Inferior parietal cortex (tissue), 1 donor: ENCODE measurements at regions not wholly inside any gene's neighbourhood (a gene's known extent, or its start where the extent isn't known, plus 50 kb on each side); places are given as distances from the start of the nearest gene placed in this dataset.

ENCODE experiments used
- DNase-seq: peaks from one replicate; pipeline ENCODE4 v3.0.0-alpha.2; 2016; ENCODE audit errors: extremely low spot score

DNA sequence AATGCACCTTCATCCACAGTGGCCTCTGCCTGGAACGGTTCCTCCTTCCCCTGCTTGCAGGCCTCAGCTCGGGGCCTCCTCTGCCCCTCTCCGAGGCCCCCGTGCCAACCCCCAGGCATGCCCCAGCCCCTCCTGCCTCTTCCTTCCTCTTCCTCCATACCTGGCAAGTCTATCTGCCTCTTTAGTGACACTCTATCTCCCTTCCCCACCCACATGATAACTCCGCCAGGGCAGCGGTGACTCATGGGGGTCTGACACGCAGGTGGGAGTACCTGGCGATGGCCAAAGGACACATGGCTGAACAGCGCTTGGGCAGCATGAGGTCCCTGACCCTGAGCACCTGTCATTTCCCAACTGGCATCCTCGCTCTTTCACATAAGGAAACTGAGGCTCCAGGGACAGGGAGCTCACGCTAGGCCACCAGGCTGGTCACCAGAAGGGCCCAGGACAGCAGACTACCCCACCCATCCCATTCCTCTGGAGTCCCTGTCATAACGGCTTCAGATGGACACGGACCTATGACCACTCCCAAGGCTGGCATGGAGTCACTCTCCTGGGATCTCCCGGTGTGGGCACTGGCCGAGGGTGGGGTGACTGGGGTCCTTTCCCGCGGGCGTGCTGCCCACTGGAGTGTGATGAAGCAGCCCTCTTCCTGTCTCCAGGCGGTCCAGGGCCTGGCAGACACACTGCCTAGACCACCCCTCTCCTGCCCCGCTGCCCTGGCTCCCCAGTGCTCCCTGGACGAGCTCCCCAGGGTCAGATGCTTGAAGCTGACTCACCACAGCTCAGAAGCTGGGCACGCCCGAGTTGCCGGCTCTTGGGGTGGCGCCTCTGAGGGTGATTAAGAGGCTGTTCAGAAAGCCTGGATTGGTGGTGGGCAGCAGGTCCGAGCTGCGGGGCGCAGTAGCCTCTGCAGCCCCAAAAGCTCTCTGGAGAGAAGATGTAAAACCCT, 100.6 kb downstream of the ENGASE start:
- DNase-seq, result no peak

DNA sequence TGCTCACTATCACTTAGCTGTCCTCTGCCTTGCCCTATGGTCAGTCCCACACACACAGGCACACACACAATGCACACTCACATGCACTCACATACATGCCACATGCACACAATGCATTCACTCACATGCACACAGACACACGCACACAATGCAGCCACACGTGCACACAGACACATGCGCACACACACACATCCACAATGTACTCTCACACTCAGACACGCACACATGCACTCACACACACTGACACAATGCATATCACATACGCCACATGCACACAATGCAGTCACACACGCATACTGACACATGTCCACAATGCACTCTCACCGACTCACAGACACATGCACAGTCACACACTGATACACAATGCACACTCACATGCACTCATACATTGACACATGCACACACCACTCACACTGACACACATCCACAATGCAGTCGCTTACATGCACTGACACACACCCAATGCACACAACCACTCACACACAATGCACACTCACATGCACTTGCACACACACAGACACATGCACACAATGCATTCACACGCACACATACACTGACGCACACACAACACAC, 99.7 kb downstream of the ENGASE start:
- DNase-seq, result no peak

GRCh38 chr17:79171188-79171587, 96.6 kb downstream of the ENGASE start:
- DNase-seq, result no peak

- no peak for DNase-seq
Observed at GRCh38 chr17:79169861-79170260, 95.2 kb downstream of the ENGASE start.

DNA sequence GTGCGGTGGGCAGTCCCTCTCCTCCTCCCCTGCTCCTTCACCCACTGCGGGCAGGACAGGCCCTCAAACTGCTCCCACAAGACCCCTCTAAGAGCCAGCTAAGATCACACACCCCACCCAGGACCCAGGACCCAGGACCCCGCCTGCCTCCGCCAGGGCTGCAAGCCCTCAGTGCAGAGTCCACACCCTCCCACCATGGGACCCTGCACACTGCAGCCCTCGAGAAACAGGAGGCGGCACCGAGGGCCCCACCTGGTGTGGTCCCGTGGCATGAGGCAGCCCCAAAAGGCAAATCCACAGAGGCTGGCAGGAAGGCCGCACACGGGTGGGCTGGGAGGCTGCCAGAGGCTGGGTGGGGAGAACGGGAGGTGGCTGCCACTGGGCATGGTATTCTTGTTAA, 94.7 kb downstream of the ENGASE start:
- no peak for DNase-seq

GRCh38 chr17:79168486-79169055, 93.9 kb downstream of the ENGASE start:
- no peak for DNase-seq

DNA sequence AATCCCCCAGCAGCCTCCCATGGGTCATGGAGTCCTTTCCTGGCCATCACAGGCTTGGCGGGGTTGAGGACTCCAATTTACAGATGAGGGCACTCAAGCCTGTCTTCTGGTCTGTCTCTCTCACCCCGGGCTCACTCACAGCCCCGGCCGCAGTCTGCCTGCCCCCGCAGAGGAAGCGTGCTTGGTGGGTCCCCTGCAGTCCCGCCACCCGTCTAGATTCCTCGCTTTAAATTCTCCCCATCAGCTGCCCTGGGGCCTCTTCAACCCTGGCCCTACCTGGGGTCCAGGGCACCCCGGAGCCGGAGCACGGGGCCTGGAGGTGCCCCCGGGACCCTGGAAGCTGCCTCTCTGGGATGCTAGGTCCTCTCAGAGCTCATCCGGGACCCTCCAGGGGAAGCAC, 92.9 kb downstream of the ENGASE start:
- no peak for DNase-seq

DNA sequence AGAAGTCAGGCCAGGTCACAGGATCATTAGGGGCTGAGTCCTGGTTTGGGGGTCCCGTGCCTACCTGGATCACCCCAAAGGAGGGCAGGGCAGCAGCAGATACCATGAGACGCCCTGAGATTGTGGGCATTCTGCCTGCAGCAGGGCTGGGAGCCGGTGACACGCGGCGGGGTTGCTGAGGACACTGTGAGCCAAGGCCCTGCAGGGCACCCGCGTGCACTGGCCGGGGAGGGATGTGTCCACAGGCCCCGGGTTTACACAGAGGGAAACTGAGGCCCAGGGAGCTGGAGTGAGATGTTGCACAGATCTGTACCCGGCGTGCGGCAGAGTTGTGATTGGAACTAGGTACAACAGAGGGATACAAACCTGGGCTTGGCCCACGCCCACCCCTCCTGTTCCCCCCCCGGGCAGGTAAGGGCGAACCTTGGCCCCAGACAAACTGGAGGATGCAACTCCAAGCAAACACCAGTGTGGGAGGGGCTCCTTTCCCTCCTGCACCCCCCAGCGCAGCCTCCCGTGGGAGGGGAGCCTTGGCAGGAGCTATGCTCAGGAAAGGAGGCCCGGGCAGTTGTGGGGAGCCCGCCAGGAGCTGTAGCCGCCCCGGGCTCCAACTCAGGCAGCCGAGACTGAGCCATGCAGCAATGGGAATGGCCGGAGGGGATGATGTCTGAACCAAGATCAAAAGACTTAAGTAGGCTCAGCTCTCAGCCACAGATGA, 91.3 kb downstream of the ENGASE start:
- DNase-seq, result no peak

- no peak for DNase-seq
Observed at GRCh38 chr17:79164913-79165695, 90.5 kb downstream of the ENGASE start.

GRCh38 chr17:79164408-79164807, 89.8 kb downstream of the ENGASE start:
- no peak for DNase-seq

- DNase-seq, result no peak
Observed at GRCh38 chr17:79163071-79163470, 88.4 kb downstream of the ENGASE start.

- no peak for DNase-seq
Observed at GRCh38 chr17:79162012-79162963, 87.7 kb downstream of the ENGASE start.

- DNase-seq, result no peak
Observed at GRCh38 chr17:79160980-79161636, 86.5 kb downstream of the ENGASE start.

DNA sequence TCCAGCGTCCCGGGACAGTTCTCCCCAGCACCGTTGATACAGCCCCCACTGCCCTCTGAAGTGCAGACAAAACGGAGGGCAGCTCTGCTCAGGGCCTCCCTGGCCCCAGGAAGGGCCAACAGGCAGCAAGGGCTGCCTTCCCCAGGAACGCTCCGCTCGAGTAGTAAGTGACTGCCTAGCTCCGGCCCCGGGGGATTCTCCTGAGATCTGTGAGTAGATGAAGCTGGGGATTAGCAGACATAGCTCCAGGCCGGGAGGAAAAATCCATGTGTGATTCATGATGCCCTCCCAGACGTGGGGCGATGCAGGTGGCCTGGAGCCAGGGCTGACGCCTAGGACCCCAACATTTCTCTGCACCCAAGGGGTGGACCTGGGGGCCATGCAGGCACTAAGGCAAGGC, 85.3 kb downstream of the ENGASE start:
- no peak for DNase-seq

DNA sequence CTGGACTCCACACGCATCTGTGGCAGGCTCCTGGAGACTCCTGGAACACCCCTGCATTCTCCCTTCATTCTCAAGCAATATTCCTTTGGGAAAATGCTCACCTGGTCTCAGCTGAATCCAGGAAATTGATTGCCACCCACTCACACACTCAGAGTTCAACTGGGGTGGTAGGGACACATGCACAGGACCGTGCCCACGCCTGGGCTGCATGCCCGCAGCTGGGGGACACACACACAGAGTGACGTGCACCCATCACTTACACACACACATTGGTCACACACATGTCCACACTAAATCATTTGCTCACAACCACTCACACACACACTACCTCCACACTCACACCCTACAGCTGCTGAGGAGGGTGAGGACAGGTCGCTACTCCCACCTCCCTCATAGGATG, 84.8 kb downstream of the ENGASE start:
- DNase-seq, result no peak

DNA sequence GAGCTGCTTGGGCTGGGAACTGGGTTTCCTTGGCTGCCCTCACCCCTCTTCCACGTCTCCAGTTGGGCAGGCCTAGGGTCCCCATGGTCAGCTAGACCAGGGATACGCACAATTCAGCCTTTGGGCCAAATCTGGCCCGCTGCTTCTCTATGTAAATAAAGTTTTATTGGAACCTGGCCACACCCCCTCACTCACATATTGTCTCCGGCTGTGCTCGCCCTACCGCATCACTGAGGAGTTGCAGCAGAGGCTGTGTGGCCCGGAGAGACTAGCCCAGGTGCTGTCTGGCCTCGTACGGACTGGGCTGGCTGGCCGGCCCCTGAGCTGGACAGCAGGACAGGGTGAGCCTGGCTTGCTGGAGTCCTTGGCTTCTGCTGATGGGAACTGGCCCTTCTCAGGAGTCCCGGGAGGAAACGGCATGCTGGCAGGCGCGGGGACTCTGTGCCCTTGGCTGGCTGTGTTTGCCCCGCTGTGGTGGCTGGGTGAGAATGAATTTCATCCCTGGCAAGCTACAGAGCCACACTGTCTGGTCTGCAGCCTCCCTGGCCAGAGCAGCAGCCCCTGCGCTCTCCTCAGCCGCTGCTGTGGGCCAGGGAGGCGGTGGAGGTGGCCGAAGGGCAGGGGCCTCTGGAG, 82.0 kb downstream of the ENGASE start:
- DNase-seq, result no peak

- no peak for DNase-seq
Observed at GRCh38 chr17:79155701-79156100, 81.1 kb downstream of the ENGASE start.

DNA sequence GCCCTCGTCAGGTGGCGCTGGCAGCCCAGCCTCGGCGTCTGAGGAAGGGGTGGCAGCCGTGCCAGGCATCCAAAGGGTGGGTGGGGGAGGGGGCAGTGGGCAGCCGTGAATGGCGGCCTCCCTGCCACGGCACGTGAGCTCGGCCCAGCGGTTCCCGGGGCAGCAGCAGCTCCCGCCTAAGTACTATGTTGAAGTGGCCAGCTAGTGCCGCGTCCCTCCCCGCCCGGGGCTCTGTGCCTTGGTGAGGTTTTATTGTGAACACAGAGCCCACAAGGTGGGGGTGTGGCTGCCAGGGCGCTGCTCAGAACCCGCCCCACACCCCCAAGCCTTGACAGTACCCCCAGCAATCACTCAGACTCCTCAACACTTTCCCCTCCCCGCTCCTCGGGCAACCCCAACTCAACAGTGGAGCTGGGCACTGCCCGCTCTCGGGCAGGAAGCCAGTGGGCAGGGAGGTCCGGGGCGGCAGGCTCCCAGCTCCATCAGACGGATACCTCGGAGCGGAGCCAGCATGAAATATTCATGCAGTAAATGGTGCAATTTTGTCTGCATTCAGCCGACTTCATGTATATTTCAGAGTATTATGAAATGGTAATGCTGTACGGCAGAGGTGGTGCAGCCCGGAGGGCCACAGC, 80.4 kb downstream of the ENGASE start:
- DNase-seq, result no peak

DNA sequence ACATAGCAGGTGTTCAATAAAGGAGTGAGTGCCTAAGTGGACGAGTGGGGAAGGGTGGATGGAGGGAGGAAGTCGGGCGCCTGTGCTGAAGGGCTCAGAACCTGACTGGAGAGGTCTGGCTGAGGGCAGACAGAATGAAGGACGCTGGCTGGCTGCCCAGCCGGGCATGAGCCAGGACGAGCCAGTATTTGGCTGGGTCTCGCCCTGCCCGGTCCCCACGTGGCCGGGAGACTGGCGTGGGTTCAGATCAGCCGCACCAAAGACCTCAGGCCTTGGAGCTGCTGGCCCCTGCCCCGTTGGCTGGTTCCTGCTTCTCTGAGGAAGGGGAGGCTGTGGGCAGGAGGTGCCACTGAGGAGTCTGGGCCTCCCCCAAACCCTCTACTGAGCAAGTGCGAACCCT, 79.8 kb downstream of the ENGASE start:
- DNase-seq, result no peak
